Progenitor cell of endocrine pancreas (in vitro differentiated cells): ENCODE measurements at regions not wholly inside any gene's neighbourhood (a gene's known extent, or its start where the extent isn't known, plus 50 kb on each side); places are given as distances from the start of the nearest gene placed in this dataset.
"Not testable (repeated sequence)": the region's sequence is repeated elsewhere in the genome, so short reads cannot be mapped to it uniquely, and the experiment has no call there.

Experiments used
- DNase-seq: peaks from one replicate; pipeline ENCODE4 v3.0.0; 2021; ENCODE audit warnings: low spot score; ENCODE audit not compliant: unreplicated experiment
- H3K27ac Mint-ChIP-seq: 2 replicates; pipeline ENCODE4 v1.8.0; 2021; ENCODE audit warnings: mild to moderate bottlenecking, moderate library complexity, mixed read lengths
- H3K27me3 Mint-ChIP-seq: 2 replicates; pipeline ENCODE4 v1.8.0; 2021; ENCODE audit warnings: mixed read lengths
- H3K36me3 Mint-ChIP-seq: 2 replicates; pipeline ENCODE4 v1.8.0; 2022; ENCODE audit warnings: mixed read lengths; ENCODE audit not compliant: insufficient read depth
- H3K4me1 Mint-ChIP-seq: 2 replicates; pipeline ENCODE4 v1.8.0; 2021; ENCODE audit warnings: low read depth, mixed read lengths
- H3K4me3 Mint-ChIP-seq: 2 replicates; pipeline ENCODE4 v1.8.0; 2021; ENCODE audit warnings: low read depth, mild to moderate bottlenecking, moderate library complexity, mixed read lengths
- H3K9me3 Mint-ChIP-seq: 2 replicates; pipeline ENCODE4 v1.8.0; 2021; ENCODE audit warnings: low read depth, mixed read lengths
- CTCF ChIP-seq: fragments of 200-600 bp; sonication (generic); IDR thresholded peaks from one replicate; pipeline ENCODE4 v1.5.0; 2021; ENCODE audit warnings: antibody characterized with exemption, mild to moderate bottlenecking; ENCODE audit not compliant: unreplicated experiment

DNA sequence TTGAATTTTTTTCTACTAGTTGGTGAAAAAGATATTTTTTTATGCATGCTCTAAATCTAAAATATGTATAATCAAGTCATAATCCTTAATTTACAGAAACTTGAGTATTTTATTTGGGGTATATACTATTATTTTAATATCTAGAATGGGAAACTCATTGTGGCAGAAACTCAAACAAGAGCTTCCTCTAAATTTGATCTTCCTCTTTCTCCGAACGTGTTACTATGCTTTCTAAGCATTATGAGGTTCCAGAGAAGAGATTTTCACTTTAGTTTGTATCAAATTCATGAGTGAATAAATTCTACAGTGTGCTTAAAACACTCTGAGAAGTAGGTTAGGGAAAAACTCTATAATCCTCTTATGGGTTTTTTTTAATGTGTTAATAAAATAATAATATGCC is 173.1 kb downstream of the POTEB3 start:
- DNase-seq = no peak
- no peak overlapping the region for H3K4me3 Mint-ChIP-seq
- no peak overlapping the region for H3K27ac Mint-ChIP-seq
- peaks cover 11% of the 10 kb centered on the region for H3K36me3 Mint-ChIP-seq
- peaks cover 72% of the 10 kb centered on the region for H3K9me3 Mint-ChIP-seq
- no peaks in the 10 kb centered on the region for H3K27me3 Mint-ChIP-seq
- no peak for TF ChIP-seq CTCF
- H3K4me1 Mint-ChIP-seq = no peaks in the 10 kb centered on the region

DNA sequence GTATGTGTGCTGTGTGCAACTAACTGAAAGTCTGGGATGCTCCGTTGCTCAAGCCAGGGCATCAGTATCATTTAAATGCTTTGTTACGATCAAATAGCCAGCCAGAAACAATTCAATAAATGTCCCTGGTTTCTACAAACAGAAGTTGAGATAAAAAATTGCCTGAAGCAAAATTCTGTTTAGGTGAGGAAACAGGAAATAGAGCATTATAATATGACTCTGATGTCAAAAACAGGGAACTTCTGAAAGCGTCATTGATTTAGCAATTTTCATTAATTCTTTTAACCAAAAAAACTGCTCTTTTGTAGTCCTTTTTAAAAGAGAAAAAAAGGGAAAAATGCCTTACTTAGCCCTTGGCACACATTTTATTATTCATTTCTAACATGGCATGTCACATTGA is 174.7 kb downstream of the POTEB3 start:
- H3K27ac Mint-ChIP-seq, H3K27me3 Mint-ChIP-seq, H3K4me1 Mint-ChIP-seq, DNase-seq, H3K4me3 Mint-ChIP-seq: not testable (repeated sequence)
- Mint-ChIP-seq H3K36me3 (peaks cover 15% of the 10 kb centered on the region), H3K9me3 (peaks cover 74% of the 10 kb centered on the region)

GRCh38 chr15:21262851-21263425 is 177.4 kb downstream of the POTEB3 start:
- Mint-ChIP-seq H3K9me3 (peaks cover 78% of the 10 kb centered on the region), H3K4me3 (no peak overlapping the region), H3K27ac (no peak overlapping the region), H3K36me3 (peaks cover 15% of the 10 kb centered on the region), H3K4me1 (no peaks in the 10 kb centered on the region), H3K27me3 (no peaks in the 10 kb centered on the region)
- DNase-seq = no peak
- no peak for TF ChIP-seq CTCF

GRCh38 chr15:21261965-21262850 is 178.1 kb downstream of the POTEB3 start:
- H3K27ac Mint-ChIP-seq = no peak overlapping the region
- H3K27me3 Mint-ChIP-seq = no peaks in the 10 kb centered on the region
- H3K4me3 Mint-ChIP-seq = no peak overlapping the region
- H3K36me3 Mint-ChIP-seq = peaks cover 15% of the 10 kb centered on the region
- no peak for TF ChIP-seq CTCF
- peaks cover 73% of the 10 kb centered on the region for H3K9me3 Mint-ChIP-seq
- no peaks in the 10 kb centered on the region for H3K4me1 Mint-ChIP-seq
- DNase-seq = peak; percentile 27

- DNase-seq = peak; percentile 20
- peaks cover 14% of the 10 kb centered on the region for H3K36me3 Mint-ChIP-seq
- no peaks in the 10 kb centered on the region for H3K27me3 Mint-ChIP-seq
- H3K4me3 Mint-ChIP-seq = no peak overlapping the region
- no peaks in the 10 kb centered on the region for H3K4me1 Mint-ChIP-seq
- no peak for TF ChIP-seq CTCF
- peaks cover 68% of the 10 kb centered on the region for H3K9me3 Mint-ChIP-seq
- no peak overlapping the region for H3K27ac Mint-ChIP-seq
Observed at GRCh38 chr15:21261396-21261964, 178.8 kb downstream of the POTEB3 start.
